Chondrocyte (in vitro differentiated cells): ENCODE measurements at regions not wholly inside any gene's neighbourhood (a gene's known extent, or its start where the extent isn't known, plus 50 kb on each side); places are given as distances from the start of the nearest gene placed in this dataset.

ENCODE experiments used
- DNase-seq: peaks from one replicate; pipeline ENCODE4 v3.0.0; 2021; ENCODE audit warnings: mixed read lengths, low spot score
- H3K27ac Mint-ChIP-seq: one replicate; pipeline ENCODE4 v1.8.0; 2021; ENCODE audit warnings: mild to moderate bottlenecking, moderate library complexity, mixed read lengths; ENCODE audit not compliant: unreplicated experiment
- H3K27me3 Mint-ChIP-seq: 2 replicates; pipeline ENCODE4 v1.8.0; 2021; ENCODE audit warnings: low read depth, mixed read lengths
- H3K36me3 Mint-ChIP-seq: 2 replicates; pipeline ENCODE4 v1.8.0; 2021; ENCODE audit warnings: low read depth, mixed read lengths
- H3K4me1 Mint-ChIP-seq: 2 replicates; pipeline ENCODE4 v1.8.0; 2021; ENCODE audit warnings: low read depth, mild to moderate bottlenecking, mixed read lengths
- H3K4me3 Mint-ChIP-seq: one replicate; pipeline ENCODE4 v1.8.0; 2021; ENCODE audit warnings: mild to moderate bottlenecking, moderate library complexity, mixed read lengths; ENCODE audit not compliant: unreplicated experiment
- H3K9me3 Mint-ChIP-seq: 2 replicates; pipeline ENCODE4 v1.8.0; 2021; ENCODE audit warnings: low read depth, mixed read lengths
- CTCF ChIP-seq: fragments of 200-600 bp; sonication (generic); IDR thresholded peaks from 2 replicates; pipeline ENCODE4 v1.5.0; 2021; ENCODE audit warnings: antibody characterized with exemption, mild to moderate bottlenecking, moderate library complexity

GRCh38 chr3:144409319-144409718, 437.7 kb downstream of the DIPK2A start:
- H3K4me1 Mint-ChIP-seq, result no peaks in the 10 kb centered on the region
- no peak for TF ChIP-seq CTCF
- no peak overlapping the region for H3K4me3 Mint-ChIP-seq
- H3K27me3 Mint-ChIP-seq, result peaks cover 2% of the 10 kb centered on the region
- H3K27ac Mint-ChIP-seq, result no peak overlapping the region
- H3K36me3 Mint-ChIP-seq, result no peaks in the 10 kb centered on the region
- DNase-seq, result no peak
- H3K9me3 Mint-ChIP-seq, result peaks cover 16% of the 10 kb centered on the region

GRCh38 chr3:144413068-144413467, 441.4 kb downstream of the DIPK2A start:
- Mint-ChIP-seq H3K27me3 (peaks cover 2% of the 10 kb centered on the region), H3K4me1 (no peaks in the 10 kb centered on the region), H3K36me3 (no peaks in the 10 kb centered on the region), H3K9me3 (peaks cover 16% of the 10 kb centered on the region), H3K4me3 (no peak overlapping the region), H3K27ac (no peak overlapping the region)
- TF ChIP-seq CTCF, result no peak
- no peak for DNase-seq

- Mint-ChIP-seq H3K9me3 (peaks cover 8% of the 10 kb centered on the region), H3K27me3 (no peaks in the 10 kb centered on the region), H3K4me3 (no peak overlapping the region), H3K36me3 (no peaks in the 10 kb centered on the region), H3K27ac (no peak overlapping the region), H3K4me1 (no peaks in the 10 kb centered on the region)
- no peak for TF ChIP-seq CTCF
- no peak for DNase-seq
Observed at GRCh38 chr3:144415492-144415891, 443.9 kb downstream of the DIPK2A start.

- no peak overlapping the region for H3K27ac Mint-ChIP-seq
- no peaks in the 10 kb centered on the region for H3K36me3 Mint-ChIP-seq
- DNase-seq, result no peak
- no peaks in the 10 kb centered on the region for H3K27me3 Mint-ChIP-seq
- H3K9me3 Mint-ChIP-seq, result no peaks in the 10 kb centered on the region
- no peak for TF ChIP-seq CTCF
- H3K4me1 Mint-ChIP-seq, result no peaks in the 10 kb centered on the region
- H3K4me3 Mint-ChIP-seq, result no peak overlapping the region
Observed at GRCh38 chr3:144424606-144425005, 453.0 kb downstream of the DIPK2A start.

GRCh38 chr3:144426366-144426765, 454.7 kb downstream of the DIPK2A start:
- H3K27ac Mint-ChIP-seq, result no peak overlapping the region
- no peak overlapping the region for H3K4me3 Mint-ChIP-seq
- DNase-seq, result no peak

More at GRCh38 chr3:144426366-144426765, 454.7 kb downstream of the DIPK2A start:
- Mint-ChIP-seq H3K4me1 (no peaks in the 10 kb centered on the region), H3K36me3 (no peaks in the 10 kb centered on the region), H3K9me3 (no peaks in the 10 kb centered on the region), H3K27me3 (no peaks in the 10 kb centered on the region)
- no peak for TF ChIP-seq CTCF
